H9 (cell line): ENCODE measurements at regions not wholly inside any gene's neighbourhood (a gene's known extent, or its start where the extent isn't known, plus 50 kb on each side); places are given as distances from the start of the nearest gene placed in this dataset.

Experiments used
- DNase-seq: peaks from one replicate; pipeline ENCODE4 v3.0.0-alpha.2; 2017
- H2AFZ ChIP-seq: one replicate; pipeline ENCODE4 v1.6.1; 2013; ENCODE audit warnings: mild to moderate bottlenecking, low read length, control low read depth, moderate library complexity
- H2AK5ac ChIP-seq: 2 replicates; pipeline ENCODE4 v1.6.1; 2013; ENCODE audit warnings: low read length, control low read depth, mixed read lengths; ENCODE audit not compliant: insufficient read length
- H2BK120ac ChIP-seq: one replicate; pipeline ENCODE4 v1.6.1; 2013; ENCODE audit warnings: low read depth, mild to moderate bottlenecking, low read length, control low read depth, inconsistent platforms; ENCODE audit not compliant: poor library complexity, severe bottlenecking
- H2BK12ac ChIP-seq: 2 replicates; pipeline ENCODE4 v1.6.1; 2013; ENCODE audit warnings: low read length, control low read depth, mixed read lengths, low read depth; ENCODE audit not compliant: insufficient read length
- H2BK15ac ChIP-seq: 2 replicates; pipeline ENCODE4 v1.6.1; 2013; ENCODE audit warnings: low read depth, low read length, control low read depth
- H2BK20ac ChIP-seq: one replicate; pipeline ENCODE4 v1.6.1; 2013; ENCODE audit warnings: low read depth, mild to moderate bottlenecking, low read length, control low read depth, inconsistent platforms; ENCODE audit not compliant: poor library complexity, severe bottlenecking
- H2BK5ac ChIP-seq: 2 replicates; pipeline ENCODE4 v1.6.1; 2013; ENCODE audit warnings: low read length, control low read depth, mixed read lengths; ENCODE audit not compliant: insufficient read length
- H3K14ac ChIP-seq: 2 replicates; pipeline ENCODE4 v1.6.1; 2013; ENCODE audit warnings: low read length, control low read depth; ENCODE audit not compliant: insufficient read depth
- H3K18ac ChIP-seq: 2 replicates; pipeline ENCODE4 v1.6.1; 2013; ENCODE audit warnings: low read depth, mild to moderate bottlenecking, mixed read lengths, low read length, control low read depth; ENCODE audit not compliant: insufficient read length
- H3K23ac ChIP-seq: 2 replicates; pipeline ENCODE4 v1.6.1; 2013; ENCODE audit warnings: low read length, control low read depth, mixed read lengths, low read depth; ENCODE audit not compliant: insufficient read length
- H3K23me2 ChIP-seq: 2 replicates; pipeline ENCODE4 v1.6.1; 2013; ENCODE audit warnings: low read depth, mild to moderate bottlenecking, mixed read lengths, low read length, control low read depth; ENCODE audit not compliant: insufficient read length, poor library complexity, severe bottlenecking
- H3K27ac ChIP-seq: 2 replicates; pipeline ENCODE4 v1.5.1; 2013; ENCODE audit warnings: low read length, control low read depth, mixed read lengths, low read depth; ENCODE audit not compliant: insufficient read length
- H3K27me3 ChIP-seq: 2 replicates; pipeline ENCODE4 v1.6.1; 2013; ENCODE audit warnings: low read length, control low read depth, inconsistent platforms; ENCODE audit not compliant: insufficient read depth
- H3K4ac ChIP-seq: 2 replicates; pipeline ENCODE4 v1.6.1; 2013; ENCODE audit warnings: low read depth, mild to moderate bottlenecking, control low read depth, inconsistent platforms, low read length, moderate library complexity
- H3K4me1 ChIP-seq: 2 replicates; pipeline ENCODE4 v1.6.1; 2013; ENCODE audit warnings: low read length, control low read depth, inconsistent platforms; ENCODE audit not compliant: insufficient read depth
- H3K4me2 ChIP-seq: 2 replicates; pipeline ENCODE4 v1.6.1; 2013; ENCODE audit warnings: low read length, control low read depth, mixed read lengths; ENCODE audit not compliant: insufficient read length, insufficient read depth
- H3K56ac ChIP-seq: 2 replicates; pipeline ENCODE4 v1.6.1; 2013; ENCODE audit warnings: low read depth, mild to moderate bottlenecking, mixed read lengths, low read length, control low read depth; ENCODE audit not compliant: insufficient read length
- H3K79me1 ChIP-seq: 2 replicates; pipeline ENCODE4 v1.6.1; 2013; ENCODE audit warnings: low read depth, mild to moderate bottlenecking, moderate library complexity, low read length, control low read depth, inconsistent platforms; ENCODE audit not compliant: insufficient read depth, poor library complexity, severe bottlenecking
- H3K79me2 ChIP-seq: 2 replicates; pipeline ENCODE4 v1.6.1; 2013; ENCODE audit warnings: low read length, control low read depth, inconsistent platforms; ENCODE audit not compliant: insufficient read depth
- H3K9ac ChIP-seq: 2 replicates; pipeline ENCODE4 v1.6.1; 2013; ENCODE audit warnings: low read length, control low read depth, mixed read lengths; ENCODE audit not compliant: insufficient read length; ENCODE audit errors: extremely low read depth
- H3K9me3 ChIP-seq: one replicate; pipeline ENCODE4 v1.6.1; 2013; ENCODE audit warnings: low read depth, low read length, inconsistent platforms; ENCODE audit not compliant: control insufficient read depth
- H3T11ph ChIP-seq: one replicate; pipeline ENCODE4 v1.6.1; 2013; ENCODE audit warnings: mild to moderate bottlenecking, low read length, control low read depth, inconsistent platforms
- H4K20me1 ChIP-seq: one replicate; pipeline ENCODE4 v1.6.1; 2013; ENCODE audit not compliant: control insufficient read depth, insufficient read length, insufficient read depth
- H4K5ac ChIP-seq: 2 replicates; pipeline ENCODE4 v1.6.1; 2013; ENCODE audit warnings: low read depth, mild to moderate bottlenecking, mixed read lengths, low read length, control low read depth; ENCODE audit not compliant: insufficient read length
- H4K8ac ChIP-seq: replicated peaks from 2 replicates; pipeline ENCODE4 v1.6.1; 2013; ENCODE audit warnings: low read length, control low read depth, mixed read lengths, low read depth; ENCODE audit not compliant: insufficient read length
- H4K91ac ChIP-seq: 2 replicates; pipeline ENCODE4 v1.6.1; 2013; ENCODE audit warnings: low read depth, mild to moderate bottlenecking, moderate library complexity, mixed read lengths, low read length, control low read depth; ENCODE audit not compliant: insufficient read length
- H3K27ac Mint-ChIP-seq, 3 experiments: 2 replicates in 2 of 3; 3 replicates in 1 of 3; pipeline ENCODE4 v1.8.0; 2020 to 2021; ENCODE audit warnings: mixed read lengths in 3 of 3, mild to moderate bottlenecking in 1 of 3, moderate library complexity in 1 of 3
- H3K27me3 Mint-ChIP-seq: 2 replicates; pipeline ENCODE4 v1.8.0; 2021; ENCODE audit warnings: low read depth, mild to moderate bottlenecking, moderate library complexity, mixed read lengths
- H3K36me3 Mint-ChIP-seq, 3 experiments: 2 replicates in 2 of 3; 3 replicates in 1 of 3; pipeline ENCODE4 v1.8.0; 2020 to 2021; ENCODE audit warnings: low read depth in 3 of 3, mixed read lengths in 3 of 3; ENCODE audit not compliant: insufficient read depth in 1 of 3
- H3K4me1 Mint-ChIP-seq, 2 experiments: 2 replicates each; pipeline ENCODE4 v1.8.0; 2020; ENCODE audit warnings: mixed read lengths in 2 of 2
- H3K4me3 Mint-ChIP-seq, 2 experiments: 2 replicates in 1 of 2; 3 replicates in 1 of 2; pipeline ENCODE4 v1.8.0; 2020 to 2021; ENCODE audit warnings: mild to moderate bottlenecking in 2 of 2, mixed read lengths in 2 of 2, moderate library complexity in 1 of 2
- H3K9me3 Mint-ChIP-seq, 2 experiments: 2 replicates in 1 of 2; 3 replicates in 1 of 2; pipeline ENCODE4 v1.8.0; 2020; ENCODE audit warnings: mild to moderate bottlenecking in 2 of 2, mixed read lengths in 2 of 2, moderate library complexity in 1 of 2
- WGBS: extraction: QIAGEN DNeasy Blood & Tissue Kit; methylation state at CpG from one replicate; pipeline ENCODE4 v1.1.7; 2013; ENCODE audit warnings: missing lambda C conversion rate, low lambda C conversion rate, mixed read lengths; ENCODE audit not compliant: insufficient read length; ENCODE audit errors: extremely low coverage; 5-methylcytosine and 5-hydroxymethylcytosine counted together
- TF ChIP-seq, protein P1 (sequence below): fragments of 200-600 bp; sonication (generic); conservative IDR thresholded peaks from 3 replicates; pipeline ENCODE4 v1.8.0; 2021; ENCODE audit warnings: antibody characterized with exemption, mild to moderate bottlenecking

- no peaks in the 10 kb centered on the region for H3K79me2 ChIP-seq
- no peaks in the 10 kb centered on the region for H3K79me1 ChIP-seq
- no peaks in the 10 kb centered on the region for H3K4me1 ChIP-seq
- no peak overlapping the region for H2BK20ac ChIP-seq
- H2AK5ac ChIP-seq = no peak overlapping the region
- no peaks in the 10 kb centered on the region for H3K23me2 ChIP-seq
- no peaks in the 10 kb centered on the region for H4K20me1 ChIP-seq
- H2AFZ ChIP-seq = no peak overlapping the region
- H3K4ac ChIP-seq = no peak overlapping the region
- H2BK120ac ChIP-seq = no peak overlapping the region
- no peak overlapping the region for H3K23ac ChIP-seq
- DNase-seq = no peak
- no peak overlapping the region for H3K9ac ChIP-seq
- no peaks in the 10 kb centered on the region for H3K36me3 Mint-ChIP-seq
- H3K4me3 Mint-ChIP-seq = no peak overlapping the region
- H3K9me3 ChIP-seq = no peaks in the 10 kb centered on the region
- no peaks in the 10 kb centered on the region; a peak in 1 of 5 replicates for H3K9me3 Mint-ChIP-seq
- WGBS = no CpG with 5 or more reads among the region's 9 CpGs
- H4K8ac ChIP-seq = no peak overlapping the region
- H3K27me3 Mint-ChIP-seq = peaks cover 21% of the 10 kb centered on the region
- H3K56ac ChIP-seq = no peak overlapping the region
- H4K91ac ChIP-seq = no peak overlapping the region
- peaks cover 1 to 3% of the 10 kb centered on the region in 2 experiments; a peak in 3 of 4 replicates for H3K4me1 Mint-ChIP-seq
- no peak overlapping the region for H3K27ac Mint-ChIP-seq
- no peak overlapping the region for H2BK5ac ChIP-seq
- H2BK12ac ChIP-seq = no peak overlapping the region
- H4K5ac ChIP-seq = no peak overlapping the region
- H3K27me3 ChIP-seq = no peaks in the 10 kb centered on the region
- no peak overlapping the region for H3K18ac ChIP-seq
- no peak overlapping the region for H3K14ac ChIP-seq
- no peak overlapping the region for H3K4me2 ChIP-seq
- no peak overlapping the region for H3K27ac ChIP-seq
- TF ChIP-seq, protein P1, sequence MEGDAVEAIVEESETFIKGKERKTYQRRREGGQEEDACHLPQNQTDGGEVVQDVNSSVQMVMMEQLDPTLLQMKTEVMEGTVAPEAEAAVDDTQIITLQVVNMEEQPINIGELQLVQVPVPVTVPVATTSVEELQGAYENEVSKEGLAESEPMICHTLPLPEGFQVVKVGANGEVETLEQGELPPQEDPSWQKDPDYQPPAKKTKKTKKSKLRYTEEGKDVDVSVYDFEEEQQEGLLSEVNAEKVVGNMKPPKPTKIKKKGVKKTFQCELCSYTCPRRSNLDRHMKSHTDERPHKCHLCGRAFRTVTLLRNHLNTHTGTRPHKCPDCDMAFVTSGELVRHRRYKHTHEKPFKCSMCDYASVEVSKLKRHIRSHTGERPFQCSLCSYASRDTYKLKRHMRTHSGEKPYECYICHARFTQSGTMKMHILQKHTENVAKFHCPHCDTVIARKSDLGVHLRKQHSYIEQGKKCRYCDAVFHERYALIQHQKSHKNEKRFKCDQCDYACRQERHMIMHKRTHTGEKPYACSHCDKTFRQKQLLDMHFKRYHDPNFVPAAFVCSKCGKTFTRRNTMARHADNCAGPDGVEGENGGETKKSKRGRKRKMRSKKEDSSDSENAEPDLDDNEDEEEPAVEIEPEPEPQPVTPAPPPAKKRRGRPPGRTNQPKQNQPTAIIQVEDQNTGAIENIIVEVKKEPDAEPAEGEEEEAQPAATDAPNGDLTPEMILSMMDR = no peak
- no peak overlapping the region for H3T11ph ChIP-seq
- H2BK15ac ChIP-seq = no peak overlapping the region
Observed at GRCh38 chr9:113677057-113677456, 199.1 kb upstream of the ZNF618 start.
